Panc1 (cell line): ENCODE measurements at regions not wholly inside any gene's neighbourhood (a gene's known extent, or its start where the extent isn't known, plus 50 kb on each side); places are given as distances from the start of the nearest gene placed in this dataset.

Source experiments
- ATAC-seq: fragments of 200-7000 bp; cut with Tn5 transposase; 2 replicates; pipeline ENCODE4 v1.9.1; 2020; ENCODE audit warnings: mild to moderate bottlenecking, moderate library complexity
- BruUV-seq: library from RNA; stranded (reverse); fragments of 400-500 nt; replicated peaks from 2 replicates; lab custom pipeline; 2021; lab: Mats Ljungman, UMichigan
- CTCF ChIA-PET: fragments of 300-600 bp; sonication (Branson Sonifier 250); formaldehyde crosslinking; loops from one replicate; lab custom pipeline; 2022; ENCODE audit warnings: antibody characterized with exemption; lab: Charles Lee
- POLR2A ChIA-PET: fragments of 300-600 bp; sonication (Branson Sonifier 250); formaldehyde crosslinking; loops from one replicate; lab custom pipeline; 2022; ENCODE audit warnings: antibody characterized with exemption; lab: Charles Lee
- DNase-seq: peaks from one replicate; pipeline ENCODE4 v3.0.0-alpha.2; 2010; ENCODE audit warnings: low read depth, low spot score
- H3K27ac ChIP-seq: 2 replicates; pipeline ENCODE4 v1.5.1; 2011; ENCODE audit warnings: mild to moderate bottlenecking, low read length, inconsistent platforms
- H3K27me3 ChIP-seq: fragments of 200-500 bp; sonication (Bioruptor generic); 2 replicates; pipeline ENCODE4 v1.6.0; 2014; ENCODE audit warnings: low read length, inconsistent platforms; ENCODE audit not compliant: control insufficient read depth, insufficient read depth
- H3K36me3 ChIP-seq: fragments of 200-500 bp; sonication (Bioruptor generic); 2 replicates; pipeline ENCODE4 v1.5.1; 2014; ENCODE audit warnings: inconsistent platforms, mild to moderate bottlenecking, low read length, moderate library complexity; ENCODE audit not compliant: control insufficient read depth, insufficient read depth
- H3K4me1 ChIP-seq: 2 replicates; pipeline ENCODE4 v1.5.1; 2011; ENCODE audit warnings: inconsistent platforms, mild to moderate bottlenecking, low read length, moderate library complexity; ENCODE audit not compliant: control insufficient read depth, insufficient read depth
- H3K4me3 ChIP-seq, 2 experiments: 2 replicates each; pipeline ENCODE4 v1.5.1; 2011 to 2012; ENCODE audit warnings: low read depth in 2 of 2, low read length in 2 of 2, mild to moderate bottlenecking in 2 of 2, inconsistent platforms in 1 of 2, moderate library complexity in 1 of 2
- H3K9me3 ChIP-seq: fragments of 200-500 bp; sonication (Bioruptor generic); 2 replicates; pipeline ENCODE4 v1.5.1; 2014; ENCODE audit warnings: low read depth, mild to moderate bottlenecking, inconsistent platforms, low read length, moderate library complexity; ENCODE audit not compliant: control insufficient read depth, insufficient read depth
- POLR2AphosphoS5 ChIP-seq: IDR thresholded peaks from 2 replicates; pipeline ENCODE4 v1.6.1; 2012; ENCODE audit warnings: mild to moderate bottlenecking, low read depth, low read length, moderate library complexity
- REST ChIP-seq, 2 experiments: IDR thresholded peaks; 2 replicates each; pipeline ENCODE4 v1.6.1; 2011 to 2012; ENCODE audit warnings: low read depth in 2 of 2, control low read depth in 1 of 2, low read length in 1 of 2, mild to moderate bottlenecking in 1 of 2, moderate library complexity in 1 of 2; ENCODE audit not compliant: insufficient read depth in 1 of 2
- SIN3A ChIP-seq: IDR thresholded peaks from 2 replicates; pipeline ENCODE4 v1.6.1; 2012; ENCODE audit warnings: low read depth, mild to moderate bottlenecking, low read length, moderate library complexity, borderline replicate concordance; ENCODE audit not compliant: insufficient read depth
- TCF7L2 ChIP-seq: IDR thresholded peaks from 2 replicates; pipeline ENCODE4 v1.6.1; 2011; ENCODE audit warnings: mild to moderate bottlenecking, low read depth, low read length, inconsistent platforms
- in situ Hi-C: cut with HindIII; loops from 2 replicates; pipeline ENCODE4 v1.10.0; 2016; ENCODE audit warnings: low sequenced_read_pairs, low pct_unique_long_range_greater_than_20kb
- intact Hi-C: fragments of 100-400 bp; cut with micrococcal nuclease; formaldehyde crosslinking; loops from one replicate; pipeline ENCODE4 v1.10.0; 2022; ENCODE audit not compliant: unreplicated experiment
- TF ChIP-seq, protein P1 (sequence below): fragments of 450-650 bp; IDR thresholded peaks from 2 replicates; pipeline ENCODE4 v1.5.1; 2017; ENCODE audit warnings: mild to moderate bottlenecking

DNA sequence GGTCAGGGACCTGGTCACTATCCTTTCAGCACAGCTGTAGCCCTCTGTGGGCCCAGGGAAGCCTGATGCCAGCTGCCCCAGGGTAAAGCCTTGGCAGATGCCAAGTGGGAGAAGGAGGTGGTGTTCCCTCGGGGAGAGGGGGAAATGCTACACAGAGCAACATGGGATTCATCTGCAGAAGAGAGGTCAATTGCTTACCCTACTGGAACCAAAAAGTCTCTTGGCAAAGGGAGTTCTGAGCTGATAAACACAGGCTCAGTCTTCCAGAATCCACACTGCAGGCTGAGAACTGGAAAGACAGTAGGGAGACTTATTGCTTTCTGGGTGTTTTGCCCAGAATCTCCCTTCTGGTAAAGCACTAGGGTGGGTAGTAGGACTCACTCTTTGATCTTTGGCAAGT is 100.1 kb upstream of the NEO1 start:
- in situ Hi-C loops = no loop called here

GRCh38 chr15:72948662-72949061 is 103.6 kb upstream of the NEO1 start:
- Histone ChIP-seq H3K27ac (no peak overlapping the region), H3K4me3 (no peak overlapping the region), H3K27me3 (peaks cover 2% of the 10 kb centered on the region; the same call in 1 of the 2 replicates), H3K4me1 (no peaks in the 10 kb centered on the region), H3K9me3 (no peaks in the 10 kb centered on the region; the same call in 1 of the 2 replicates), H3K36me3 (no peaks in the 10 kb centered on the region)
- in situ Hi-C loops = no loop called here
- POLR2A ChIA-PET = no interaction called here
- DNase-seq (no peak), ATAC-seq (no peak)
- intact Hi-C loops = no loop called here
- TF ChIP-seq REST (IDR thresholded peaks at IDR 0.05; ENCODE audit: insufficient read depth in 1 of 2, low read depth in 2 of 2, low read length in 1 of 2) (no peak), POLR2AphosphoS5 (no peak), SIN3A (no peak), TCF7L2 (no peak)
- TF ChIP-seq, protein P1, sequence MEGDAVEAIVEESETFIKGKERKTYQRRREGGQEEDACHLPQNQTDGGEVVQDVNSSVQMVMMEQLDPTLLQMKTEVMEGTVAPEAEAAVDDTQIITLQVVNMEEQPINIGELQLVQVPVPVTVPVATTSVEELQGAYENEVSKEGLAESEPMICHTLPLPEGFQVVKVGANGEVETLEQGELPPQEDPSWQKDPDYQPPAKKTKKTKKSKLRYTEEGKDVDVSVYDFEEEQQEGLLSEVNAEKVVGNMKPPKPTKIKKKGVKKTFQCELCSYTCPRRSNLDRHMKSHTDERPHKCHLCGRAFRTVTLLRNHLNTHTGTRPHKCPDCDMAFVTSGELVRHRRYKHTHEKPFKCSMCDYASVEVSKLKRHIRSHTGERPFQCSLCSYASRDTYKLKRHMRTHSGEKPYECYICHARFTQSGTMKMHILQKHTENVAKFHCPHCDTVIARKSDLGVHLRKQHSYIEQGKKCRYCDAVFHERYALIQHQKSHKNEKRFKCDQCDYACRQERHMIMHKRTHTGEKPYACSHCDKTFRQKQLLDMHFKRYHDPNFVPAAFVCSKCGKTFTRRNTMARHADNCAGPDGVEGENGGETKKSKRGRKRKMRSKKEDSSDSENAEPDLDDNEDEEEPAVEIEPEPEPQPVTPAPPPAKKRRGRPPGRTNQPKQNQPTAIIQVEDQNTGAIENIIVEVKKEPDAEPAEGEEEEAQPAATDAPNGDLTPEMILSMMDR = no peak
- CTCF ChIA-PET = no interaction called here
- no TSS peak for BruUV-seq

More for the DNA sequence above, 100.1 kb upstream of the NEO1 start:
- POLR2A ChIA-PET = no interaction called here
- Histone ChIP-seq H3K4me3 (no peak overlapping the region), H3K9me3 (no peaks in the 10 kb centered on the region; the same call in 1 of the 2 replicates), H3K4me1 (no peaks in the 10 kb centered on the region), H3K27ac (no peak overlapping the region), H3K36me3 (no peaks in the 10 kb centered on the region), H3K27me3 (no peaks in the 10 kb centered on the region)
- no peak for DNase-seq
- TF ChIP-seq REST (IDR thresholded peaks at IDR 0.05; ENCODE audit: insufficient read depth in 1 of 2, low read depth in 2 of 2, low read length in 1 of 2) (no peak), POLR2AphosphoS5 (no peak), SIN3A (no peak), TCF7L2 (no peak)
- TF ChIP-seq, protein P1 = no peak
- ATAC-seq = no peak
- BruUV-seq = no TSS peak
- intact Hi-C loops = no loop called here
- CTCF ChIA-PET = no interaction called here
